Hematopoietic multipotent progenitor cell treated with erythropoietin and hydrocortisone succinate and interleukin-3 and kit ligand, for 4 days (in vitro differentiated cells): ENCODE measurements at regions not wholly inside any gene's neighbourhood (a gene's known extent, or its start where the extent isn't known, plus 50 kb on each side); places are given as distances from the start of the nearest gene placed in this dataset.

Experiments used
- DNase-seq: peaks from one replicate; pipeline ENCODE4 v3.0.0-alpha.2; 2015

DNA sequence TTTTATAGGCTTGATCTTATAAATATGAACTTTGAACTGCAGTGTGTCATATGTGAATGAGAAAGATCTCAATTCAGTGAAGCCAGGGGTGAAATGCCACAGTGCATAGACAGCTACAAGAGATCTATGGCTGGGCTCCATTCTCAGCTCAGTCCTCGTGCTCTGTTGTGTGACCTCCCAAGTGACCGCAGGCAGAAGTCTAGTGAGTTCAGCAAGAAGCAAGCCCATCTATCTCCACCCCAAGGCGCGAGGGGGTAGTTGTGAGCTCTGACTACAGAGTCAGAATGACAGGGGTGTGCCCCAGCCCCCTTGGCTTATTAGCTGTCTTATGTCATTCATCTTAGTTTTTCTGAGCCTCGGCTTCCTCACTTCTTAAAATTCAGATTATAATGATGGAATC, 378.3 kb downstream of the FBXW7 start:
- no peak for DNase-seq

DNA sequence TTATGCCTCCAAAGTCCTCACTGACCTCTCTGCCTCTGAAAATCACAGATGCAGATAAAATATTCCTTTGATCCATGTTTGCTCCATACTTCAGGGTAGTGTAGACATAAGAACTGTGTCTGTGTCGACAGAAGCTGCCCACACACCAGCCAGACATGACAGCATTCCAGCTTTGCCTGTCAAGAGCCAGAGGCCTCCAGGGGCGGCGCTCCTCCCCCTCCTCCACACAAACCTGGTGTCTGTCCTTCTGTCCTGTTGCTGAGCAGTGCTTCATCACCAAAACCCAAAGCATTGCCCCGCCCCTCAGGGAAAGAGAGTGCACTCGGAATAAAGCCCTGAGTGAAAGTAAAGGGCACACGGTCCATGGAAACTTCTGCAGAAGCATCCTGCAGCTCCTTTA, 379.4 kb downstream of the FBXW7 start:
- no peak for DNase-seq

DNA sequence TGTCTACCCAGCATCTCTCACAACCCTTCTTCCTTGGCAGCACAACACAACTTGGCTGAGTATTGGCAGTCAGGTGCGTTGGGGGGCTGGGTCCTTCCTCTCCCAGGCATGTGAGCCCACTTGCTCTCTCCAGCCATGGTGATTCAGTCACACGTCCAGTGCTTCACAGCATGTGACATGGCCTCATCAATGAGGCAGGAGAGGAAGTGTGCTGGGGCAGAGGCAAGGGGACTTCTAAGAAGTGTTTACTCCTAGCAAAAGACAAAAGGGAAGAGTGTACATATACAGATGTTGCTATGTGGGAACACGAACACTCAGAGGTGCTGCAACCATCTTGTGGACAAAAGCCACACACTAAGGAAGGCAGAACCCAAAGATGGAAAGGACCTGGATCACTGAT, 380.8 kb downstream of the FBXW7 start:
- DNase-seq = no peak

DNA sequence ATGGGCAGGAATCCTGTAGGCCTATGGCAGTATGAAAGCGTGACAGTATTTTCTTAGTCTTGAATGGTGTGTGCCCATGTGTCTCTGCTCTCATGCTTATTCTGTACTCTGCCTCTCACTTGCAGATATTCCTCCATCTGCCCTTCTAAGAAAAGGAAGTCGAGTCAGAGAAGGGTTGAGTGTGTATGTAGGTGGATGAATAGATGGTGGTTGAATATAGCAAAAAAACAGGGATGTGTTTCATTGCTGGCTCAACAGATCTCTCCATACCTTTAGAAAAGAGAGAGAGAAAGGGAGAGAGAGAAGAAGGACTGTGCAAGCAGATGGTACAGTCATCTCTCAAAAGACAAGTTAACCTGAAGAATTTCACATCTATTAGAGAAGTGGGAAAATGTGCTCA, 381.5 kb downstream of the FBXW7 start:
- DNase-seq = no peak

DNA sequence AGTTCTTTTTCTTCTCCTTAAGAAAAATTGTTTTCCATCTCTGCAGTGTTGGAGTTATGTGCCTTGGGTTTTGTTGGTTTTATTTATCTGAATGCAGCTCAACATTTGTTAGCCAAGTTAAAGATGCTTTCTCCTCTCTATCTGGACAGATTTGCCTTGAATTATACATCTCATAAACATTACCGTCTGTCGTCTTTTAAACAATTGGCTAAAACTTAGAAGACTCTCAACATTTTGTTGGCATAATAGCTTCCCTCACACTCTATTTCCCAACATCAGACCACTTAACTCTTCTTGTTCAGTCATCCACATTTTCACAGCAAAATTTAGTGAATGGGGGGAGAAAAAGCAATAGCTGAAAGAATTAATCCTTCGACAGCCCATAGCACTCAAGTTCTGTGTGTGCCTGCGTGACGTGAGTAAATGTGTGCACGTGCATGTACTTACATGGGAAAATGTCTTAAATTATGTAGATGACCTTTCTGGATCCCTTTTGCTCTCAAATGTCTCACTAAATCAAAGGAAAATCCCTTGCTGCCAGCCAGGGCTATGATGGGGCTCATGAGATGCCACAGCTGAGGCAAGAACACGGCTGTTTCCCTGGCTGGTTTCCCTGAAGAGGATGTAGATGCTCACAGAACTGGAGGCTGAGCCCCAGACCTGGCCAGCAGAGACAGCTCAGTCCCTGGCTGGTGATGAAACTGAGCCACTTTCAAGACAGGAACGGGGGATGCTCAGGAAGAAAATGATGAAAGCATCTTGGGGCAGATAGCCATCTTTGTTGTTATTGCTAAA, 382.2 kb downstream of the FBXW7 start:
- DNase-seq = no peak

DNA sequence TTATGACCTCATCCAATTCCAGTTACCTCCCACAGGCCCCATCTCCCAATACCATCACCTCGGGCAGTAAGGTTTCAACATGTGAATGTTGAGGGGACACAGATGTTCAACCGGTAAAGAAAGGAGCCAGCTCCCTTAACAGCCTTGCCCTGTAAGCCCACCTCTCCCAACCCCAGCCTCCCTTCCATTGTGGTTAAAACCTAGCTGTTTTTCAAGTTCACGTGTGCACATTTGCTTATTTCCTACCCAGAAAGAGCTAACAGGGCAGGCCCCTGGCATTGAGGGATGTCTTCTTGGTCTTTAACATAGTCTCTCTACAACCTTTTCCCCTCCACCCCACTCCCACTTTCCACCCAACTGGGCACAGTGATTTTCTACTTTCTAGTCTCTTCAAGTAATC, 385.7 kb downstream of the FBXW7 start:
- no peak for DNase-seq

DNA sequence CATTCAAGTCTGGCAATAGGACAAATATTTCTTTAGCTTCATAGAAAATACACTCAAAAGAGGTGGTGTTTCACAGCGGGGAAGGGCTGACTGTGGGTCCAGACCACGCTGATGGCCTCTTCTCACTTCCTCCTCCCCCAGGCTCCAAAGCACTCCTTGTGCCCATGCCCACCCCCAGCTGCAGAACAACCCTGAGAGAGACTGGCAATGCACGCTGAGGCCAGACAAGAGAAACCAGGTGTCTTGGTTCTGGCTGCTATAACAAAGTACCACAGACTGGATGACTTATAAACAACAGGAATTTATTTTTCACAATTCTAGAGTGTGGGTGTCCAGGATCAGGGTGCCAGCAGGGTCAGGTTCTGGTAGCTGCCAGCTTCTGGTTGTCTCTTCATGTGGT, 386.1 kb downstream of the FBXW7 start:
- no peak for DNase-seq

DNA sequence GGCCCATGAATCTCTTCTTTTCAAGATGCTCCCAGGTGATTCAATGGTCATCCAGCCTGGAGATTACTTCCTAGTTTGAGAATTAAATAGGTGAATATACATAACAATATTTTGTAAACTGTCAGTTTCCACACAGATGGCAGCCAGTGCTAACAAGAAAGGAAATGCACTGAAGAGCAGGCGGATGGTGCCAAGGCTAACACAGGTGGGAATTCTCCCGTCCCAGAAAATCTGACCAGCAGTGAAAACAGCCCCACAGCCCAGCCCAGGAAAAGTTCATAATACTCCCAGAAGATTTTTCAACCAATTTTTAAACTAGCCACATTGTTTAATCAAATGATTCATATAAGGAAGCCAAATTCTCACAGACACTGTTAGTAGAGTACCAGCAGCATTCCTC, 387.2 kb upstream of the GATB start:
- DNase-seq = no peak

DNA sequence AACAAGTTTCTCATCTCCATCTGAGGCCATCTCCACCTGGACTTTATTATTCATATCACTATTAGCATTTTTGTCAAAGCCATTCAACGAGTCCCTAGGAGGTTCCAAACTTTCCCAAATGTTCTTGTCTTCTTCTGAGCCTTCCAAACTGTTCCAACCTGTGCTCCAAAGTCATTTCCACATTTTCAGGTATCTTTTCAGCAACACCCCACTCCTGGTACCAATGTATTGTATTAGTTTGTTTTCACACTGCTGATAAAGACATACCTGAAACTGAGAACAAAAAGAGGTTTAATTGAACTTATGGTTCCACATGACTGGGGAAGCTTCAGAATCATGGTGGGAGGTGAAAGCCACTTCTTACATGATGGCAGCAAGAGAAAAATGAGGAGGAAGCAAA, 385.4 kb upstream of the GATB start:
- DNase-seq = no peak

DNA sequence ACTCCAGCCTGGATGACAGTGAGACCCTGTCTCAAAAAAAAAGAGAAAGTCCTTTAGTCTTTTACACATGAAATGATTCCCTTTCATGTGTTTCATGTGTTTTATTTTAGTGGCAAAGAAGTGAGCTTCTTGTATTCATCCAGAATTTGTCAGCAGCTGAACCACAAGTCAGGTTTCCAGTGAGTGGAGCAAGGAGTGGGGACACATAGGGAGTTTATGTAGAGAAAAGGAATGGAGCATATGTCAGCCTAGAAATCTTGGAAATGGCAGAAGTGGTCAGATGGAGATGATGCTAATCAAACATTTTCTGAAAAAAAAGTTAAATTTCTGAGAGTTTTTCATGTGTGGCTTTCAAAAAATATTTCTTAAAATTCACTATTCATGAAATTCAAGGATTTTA, 383.0 kb upstream of the GATB start:
- DNase-seq = no peak

DNA sequence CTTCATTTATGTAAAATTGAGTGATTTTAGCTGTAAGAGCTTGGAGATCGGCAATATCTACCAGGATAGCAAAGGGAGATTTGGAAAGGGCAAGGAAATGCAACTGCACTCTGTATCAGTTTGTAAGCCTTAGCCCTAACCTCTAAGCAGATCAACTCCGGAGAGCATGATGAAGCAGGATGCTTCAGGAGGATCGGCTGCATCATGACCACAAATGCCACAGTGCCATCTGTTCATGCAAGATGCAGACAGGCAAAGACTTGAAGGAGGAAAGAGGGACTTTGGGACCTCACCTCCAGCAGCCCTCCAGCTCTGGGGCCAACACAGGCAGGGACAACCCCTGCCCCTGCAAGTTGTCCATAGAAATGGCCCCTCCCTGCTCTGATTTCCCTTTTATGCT, 377.6 kb upstream of the GATB start:
- peak; percentile 51 for DNase-seq

DNA sequence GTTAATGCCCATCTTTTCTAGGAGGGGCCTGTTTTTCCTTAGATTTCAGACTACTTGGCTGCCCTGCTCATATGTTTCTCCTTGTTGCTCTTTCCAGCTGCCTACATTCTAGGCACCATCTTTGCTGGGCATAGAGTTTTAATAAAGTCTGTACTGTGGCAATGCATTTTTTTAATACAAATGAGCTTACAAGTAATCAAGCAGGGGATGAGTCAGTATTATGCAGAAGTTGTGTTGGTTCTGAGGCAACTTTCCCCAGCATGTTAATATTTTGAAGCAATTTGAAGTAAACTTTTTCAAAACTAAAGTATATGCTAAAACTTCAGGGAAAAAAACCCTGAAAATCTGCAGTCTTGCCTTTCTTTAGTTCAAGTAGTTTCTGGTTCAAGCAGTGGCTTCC, 372.0 kb upstream of the GATB start:
- no peak for DNase-seq

DNA sequence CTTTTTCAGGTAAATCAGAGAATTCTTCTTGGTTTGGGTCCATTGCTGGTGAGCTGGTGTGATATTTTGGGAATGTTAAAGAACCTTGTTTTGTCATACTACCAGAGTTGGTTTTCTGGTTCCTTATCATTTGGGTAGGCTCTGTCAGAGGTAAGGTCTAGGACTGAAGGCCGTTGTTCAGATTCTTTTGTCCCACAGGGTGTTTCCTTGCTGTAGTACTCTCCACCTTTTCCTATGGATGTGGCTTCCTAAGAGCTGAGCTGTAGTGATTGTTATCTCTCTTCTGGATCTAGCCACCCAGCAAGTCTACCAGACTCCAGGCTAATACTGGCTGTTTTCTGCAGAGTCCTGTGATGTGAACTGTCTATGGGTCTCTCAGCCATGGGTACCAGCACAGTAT, 367.5 kb upstream of the GATB start:
- no peak for DNase-seq

DNA sequence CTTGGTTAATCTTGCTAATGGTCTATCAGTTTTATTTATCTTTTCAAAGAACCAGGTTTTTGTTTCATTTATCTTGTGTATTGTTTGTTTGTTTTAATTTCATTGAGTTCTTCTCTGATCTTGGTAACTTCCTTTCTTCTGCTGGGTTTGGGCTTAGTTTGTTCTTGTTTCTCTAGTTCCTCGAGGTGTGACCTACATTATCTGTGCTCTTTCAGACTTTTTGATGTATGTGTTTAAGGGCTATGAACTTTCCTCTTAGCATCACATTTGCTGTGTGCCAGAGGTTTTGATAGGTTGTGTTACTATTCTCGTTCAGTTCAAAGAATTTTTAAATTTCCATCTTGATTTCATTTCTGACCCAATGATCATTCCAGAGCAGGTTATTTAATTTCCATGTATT, 365.4 kb upstream of the GATB start:
- DNase-seq = no peak

DNA sequence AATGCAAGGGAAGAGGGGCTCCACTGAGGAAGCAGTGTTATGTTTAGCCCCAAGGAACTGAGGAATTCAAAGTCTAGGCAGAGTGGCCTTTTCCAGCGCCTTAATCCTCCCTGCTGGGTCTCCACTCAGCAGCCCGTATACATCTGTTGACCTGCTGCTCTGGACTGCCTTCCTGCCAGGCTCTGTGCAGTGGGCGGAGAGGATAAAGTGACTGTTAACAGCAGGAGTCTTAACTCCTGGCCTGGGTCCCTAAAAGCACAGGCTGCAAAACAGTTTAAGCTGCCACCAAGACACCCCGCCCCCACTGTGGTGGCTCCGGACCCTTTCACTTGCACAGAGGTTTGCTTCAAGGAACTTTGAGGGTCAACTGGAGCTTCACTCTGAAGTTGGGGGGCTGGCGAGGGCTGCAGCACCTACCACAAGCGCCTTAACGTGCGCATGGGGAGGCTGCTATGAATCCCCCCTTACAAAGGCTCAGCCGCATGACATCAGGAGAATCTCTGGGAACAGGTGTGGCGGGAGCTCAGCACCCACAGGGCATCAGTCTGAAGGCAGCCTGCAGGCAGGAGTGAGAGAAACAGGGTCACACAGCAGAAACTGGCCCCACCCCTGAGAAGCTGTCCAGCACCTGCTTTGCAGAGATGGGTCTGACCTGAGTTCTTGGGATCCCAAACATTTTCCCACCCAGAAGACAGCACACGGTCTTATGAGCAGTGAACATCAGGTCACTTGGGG, 358.2 kb upstream of the GATB start:
- no peak for DNase-seq

DNA sequence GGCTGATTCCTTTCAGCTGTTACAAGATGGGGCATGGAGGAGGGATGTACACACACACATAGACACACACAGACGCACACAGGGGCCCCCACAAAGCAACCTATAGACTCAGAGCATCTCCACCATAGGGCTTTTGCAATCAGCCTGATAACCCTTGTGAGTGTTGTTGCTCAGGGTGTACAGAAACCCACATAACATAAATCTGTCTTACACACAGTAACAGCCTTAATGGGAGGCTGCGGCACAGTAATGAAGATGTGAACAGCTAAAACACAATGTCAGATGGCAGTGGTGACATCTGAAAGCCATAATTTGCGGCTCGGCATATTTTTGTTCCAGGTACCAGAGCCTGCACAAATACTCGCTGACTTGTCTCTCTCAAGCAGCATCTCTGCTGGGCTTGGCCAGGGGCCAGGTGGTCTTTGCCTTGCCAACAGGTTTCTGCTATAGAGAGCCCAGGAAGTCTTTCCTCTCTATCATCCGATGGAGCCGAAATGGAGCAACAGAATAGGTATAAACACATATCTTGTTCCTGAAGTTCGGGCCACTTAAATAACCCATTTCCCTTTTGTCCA, 357.2 kb upstream of the GATB start:
- DNase-seq = no peak

DNA sequence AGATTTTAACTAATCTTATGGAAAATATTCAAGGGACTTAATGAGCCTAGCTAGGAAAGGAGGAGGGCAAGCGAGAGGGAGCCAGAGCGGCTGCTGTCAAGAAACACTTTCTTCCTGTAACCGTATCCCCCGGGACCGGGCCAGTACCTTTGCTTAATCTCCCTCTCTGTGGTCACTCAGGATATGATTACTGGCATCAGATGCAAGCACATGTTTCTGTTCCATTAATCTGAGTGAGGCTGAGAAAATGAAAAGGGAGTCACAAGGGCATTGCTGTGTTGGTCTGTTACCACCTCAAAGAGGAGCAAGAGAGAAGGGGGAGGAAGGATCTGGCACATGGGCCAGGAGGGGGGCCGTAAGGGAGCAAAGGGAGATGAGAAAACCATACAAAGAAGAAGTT, 356.7 kb upstream of the GATB start:
- DNase-seq = no peak

DNA sequence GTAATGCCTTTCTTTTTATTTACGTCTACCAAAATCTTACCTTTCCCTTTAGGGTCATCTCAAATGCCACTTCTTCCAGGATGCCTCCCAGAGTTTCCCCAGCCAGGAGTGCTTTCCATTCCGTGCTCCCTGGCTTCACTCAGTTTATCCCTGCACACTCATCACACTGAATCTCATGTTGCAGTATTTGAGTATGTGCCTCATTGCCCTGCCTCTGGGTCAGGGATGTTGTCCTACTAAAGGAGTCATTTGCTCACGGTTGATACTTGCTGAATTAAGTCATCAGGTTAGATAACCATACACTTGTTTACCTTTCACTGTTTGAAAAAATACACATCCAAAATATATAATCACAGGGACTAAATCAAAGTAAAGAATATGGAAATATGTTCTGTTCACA, 356.2 kb upstream of the GATB start:
- no peak for DNase-seq

DNA sequence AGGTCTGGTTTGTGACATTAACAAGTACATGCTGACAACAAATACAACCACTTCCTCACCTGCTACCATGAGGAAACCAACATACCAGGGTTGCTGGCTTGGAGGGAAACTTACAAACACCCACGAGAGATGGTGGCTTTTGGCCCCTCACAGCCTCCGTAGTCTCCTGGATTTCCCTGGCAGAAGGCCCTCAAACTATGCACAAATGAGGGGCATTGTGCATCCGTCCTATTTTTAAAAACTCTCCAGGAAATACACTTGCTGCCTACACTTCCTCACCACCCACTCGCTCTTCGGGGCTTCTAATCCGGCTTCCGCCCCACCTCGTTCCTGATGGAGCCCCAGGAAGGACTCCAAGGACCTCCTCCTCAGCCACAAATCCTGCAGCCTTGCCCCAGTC, 355.0 kb upstream of the GATB start:
- no peak for DNase-seq

DNA sequence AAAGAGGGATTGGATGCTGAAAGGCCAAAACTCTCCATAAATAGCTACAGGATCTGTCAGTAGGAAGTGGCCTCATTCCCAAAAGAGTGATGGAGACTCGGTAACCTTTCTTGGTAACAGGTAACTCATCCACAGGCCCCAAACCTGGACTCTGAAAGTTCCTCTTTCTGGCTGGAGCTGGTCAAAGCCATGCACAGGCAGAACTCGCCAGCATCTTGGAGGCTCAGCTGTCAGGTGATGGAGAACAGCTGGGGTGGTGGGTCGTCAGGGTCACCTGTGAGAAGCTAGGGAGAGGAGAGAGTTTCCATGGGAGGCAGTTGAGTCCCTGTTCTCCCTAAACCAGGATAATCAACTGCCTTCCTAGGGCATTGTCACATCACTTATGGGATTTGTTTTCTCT, 354.3 kb upstream of the GATB start:
- DNase-seq = no peak

DNA sequence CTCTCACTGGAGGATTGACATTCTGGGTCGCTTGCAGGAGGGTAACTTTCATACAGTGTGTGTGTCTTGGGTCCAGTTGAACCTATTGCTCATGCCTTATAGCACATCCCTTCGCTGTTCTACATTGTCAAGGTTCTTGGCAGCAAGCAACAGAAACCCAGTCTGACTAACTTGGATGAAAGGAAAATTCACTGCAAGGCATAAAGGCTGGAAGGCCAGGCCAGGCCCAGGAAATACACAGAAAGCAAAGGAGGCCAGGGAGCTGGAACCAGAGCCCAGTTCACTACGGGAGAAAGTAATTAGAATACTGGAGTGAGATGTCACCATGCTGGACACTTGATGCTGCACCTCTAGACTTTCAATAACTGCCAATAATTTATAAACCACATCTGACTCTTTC, 353.8 kb upstream of the GATB start:
- no peak for DNase-seq

DNA sequence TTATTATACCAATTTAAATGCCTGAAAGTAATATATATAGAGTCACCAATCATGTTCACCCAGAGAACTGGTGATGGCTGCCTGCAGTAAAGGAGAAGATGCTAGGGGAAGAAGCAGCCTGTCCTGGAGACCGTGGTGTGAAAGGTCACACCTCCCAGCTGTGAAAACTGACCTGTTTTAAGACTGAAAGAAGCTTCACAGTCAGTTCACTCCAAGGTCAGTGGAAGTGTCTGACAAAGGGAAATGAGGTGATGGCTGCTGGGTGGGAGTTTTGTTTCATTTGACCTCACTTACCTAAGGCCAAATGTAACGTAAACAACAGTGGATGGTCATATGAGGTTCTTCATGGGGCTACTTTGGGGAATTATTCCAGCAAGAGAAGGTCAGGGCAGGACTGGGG, 352.1 kb upstream of the GATB start:
- DNase-seq = no peak

DNA sequence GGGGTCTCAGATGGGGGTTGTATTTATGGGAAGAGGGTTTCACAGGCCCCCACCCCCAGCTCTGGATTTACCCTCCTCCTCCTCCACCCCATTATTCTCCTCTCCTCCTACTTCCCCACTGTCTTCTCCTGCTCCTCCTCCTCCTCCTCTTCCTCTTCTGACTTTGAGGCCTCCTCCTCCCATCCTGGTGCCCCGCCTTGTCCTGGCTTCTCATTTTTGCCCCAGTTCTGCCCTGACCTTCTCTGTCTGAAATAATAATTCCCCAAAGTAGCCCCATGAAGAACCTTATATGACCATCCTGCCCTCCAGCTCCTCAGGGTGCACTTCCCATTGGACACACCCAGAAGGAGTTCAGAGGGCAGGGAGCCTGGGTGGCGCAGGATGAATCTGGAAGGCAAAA, 351.4 kb upstream of the GATB start:
- DNase-seq = no peak

DNA sequence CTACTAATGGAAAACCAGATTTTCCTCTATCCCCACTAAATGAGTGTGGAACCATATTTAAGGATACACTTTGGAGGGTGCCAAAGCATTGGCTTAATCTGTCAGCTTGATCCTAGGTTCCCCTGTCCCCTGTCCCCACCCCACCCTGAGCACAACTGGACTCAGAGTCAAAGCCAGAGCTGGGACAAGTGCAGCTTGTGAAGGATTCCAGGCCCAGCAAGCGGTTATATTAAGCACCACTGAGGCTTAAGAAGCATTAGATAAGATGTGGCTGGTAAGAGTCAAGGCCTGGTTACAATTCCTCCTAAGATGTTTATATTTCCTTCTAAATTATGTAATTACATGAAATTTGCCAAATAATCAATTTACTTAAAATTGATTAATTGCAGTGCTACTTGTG, 350.0 kb upstream of the GATB start:
- DNase-seq = no peak
